ENCODE measurements at regions not wholly inside any gene's neighbourhood (a gene's known extent, or its start where the extent isn't known, plus 50 kb on each side); places are given as distances from the start of the nearest gene placed in this dataset.

GRCh38 chr13:85261757-85262346 lies 537.4 kb downstream of the SLITRK6 start:
- TF ChIP-seq ZFX (IDR thresholded peaks at IDR 0.05) (no peak), CTCF (conservative IDR thresholded peaks at IDR 0.05) (peak; percentile 79)
- no peak overlapping the region for H3K27ac ChIP-seq

GRCh38 chr13:85260896-85261295 lies 538.3 kb downstream of the SLITRK6 start:
- H3K27ac ChIP-seq = no peak overlapping the region
- no peak for TF ChIP-seq CTCF (conservative IDR thresholded peaks at IDR 0.05)
- no peak for TF ChIP-seq ZFX (IDR thresholded peaks at IDR 0.05)

- no peak for TF ChIP-seq ZFX (IDR thresholded peaks at IDR 0.05)
- no peak for TF ChIP-seq CTCF (conservative IDR thresholded peaks at IDR 0.05)
- H3K27ac ChIP-seq = no peak overlapping the region
Measured at GRCh38 chr13:85255978-85256377, 543.2 kb downstream of the SLITRK6 start.

GRCh38 chr13:85254641-85255040 lies 544.6 kb downstream of the SLITRK6 start:
- H3K27ac ChIP-seq = no peak overlapping the region
- no peak for TF ChIP-seq ZFX (IDR thresholded peaks at IDR 0.05)
- TF ChIP-seq CTCF (conservative IDR thresholded peaks at IDR 0.05) = no peak

- H3K27ac ChIP-seq = peak overlapping the region; percentile 66; the same call in 1 of the 2 replicates
- TF ChIP-seq ZFX (IDR thresholded peaks at IDR 0.05) = no peak
- no peak for TF ChIP-seq CTCF (conservative IDR thresholded peaks at IDR 0.05)
Measured at GRCh38 chr13:85249151-85249550, 550.1 kb downstream of the SLITRK6 start.

- TF ChIP-seq ZFX (IDR thresholded peaks at IDR 0.05) = no peak
- TF ChIP-seq CTCF (conservative IDR thresholded peaks at IDR 0.05) = no peak
- H3K27ac ChIP-seq = no peak overlapping the region; the same call in 1 of the 2 replicates
Measured at GRCh38 chr13:85247780-85248179, 551.4 kb downstream of the SLITRK6 start.

- TF ChIP-seq ZFX (IDR thresholded peaks at IDR 0.05) = no peak
- no peak for TF ChIP-seq CTCF (conservative IDR thresholded peaks at IDR 0.05)
- H3K27ac ChIP-seq = no peak overlapping the region
Measured at GRCh38 chr13:85243831-85244230, 555.4 kb downstream of the SLITRK6 start.
